PC-9 (cell line): ENCODE measurements at regions not wholly inside any gene's neighbourhood (a gene's known extent, or its start where the extent isn't known, plus 50 kb on each side); places are given as distances from the start of the nearest gene placed in this dataset.

Experiments used
- EZH2 ChIP-seq: fragments of 200-600 bp; sonication (generic); IDR thresholded peaks from 2 replicates; pipeline ENCODE4 v1.8.0; 2017; ENCODE audit warnings: antibody characterized with exemption, low read depth
- TF ChIP-seq, protein P1 (sequence below): fragments of 200-600 bp; sonication (generic); conservative IDR thresholded peaks from 2 replicates; pipeline ENCODE4 v1.6.1; 2017; ENCODE audit warnings: mixed run types, antibody characterized with exemption, mild to moderate bottlenecking, moderate library complexity

DNA sequence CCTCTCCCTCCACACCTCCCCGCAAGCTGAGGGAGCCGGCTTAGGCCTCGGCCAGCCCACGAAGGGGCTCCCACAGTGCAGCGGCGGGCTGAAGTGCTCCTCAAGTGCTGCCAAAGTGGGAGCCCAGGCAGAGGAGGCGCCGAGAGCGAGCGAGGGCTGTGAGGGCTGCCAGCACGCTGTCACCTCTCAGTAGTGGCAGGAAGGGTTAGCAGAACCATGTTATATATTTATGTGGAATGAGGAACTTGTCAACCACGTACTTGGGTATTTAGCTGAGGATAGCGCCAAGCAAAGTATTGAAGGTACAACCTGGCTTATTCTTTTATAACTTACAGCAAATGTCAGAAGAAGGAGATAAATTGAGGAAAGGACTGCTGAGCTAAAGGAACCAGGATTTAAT, 144.1 kb upstream of the MGAT5 start:
- TF ChIP-seq, protein P1, sequence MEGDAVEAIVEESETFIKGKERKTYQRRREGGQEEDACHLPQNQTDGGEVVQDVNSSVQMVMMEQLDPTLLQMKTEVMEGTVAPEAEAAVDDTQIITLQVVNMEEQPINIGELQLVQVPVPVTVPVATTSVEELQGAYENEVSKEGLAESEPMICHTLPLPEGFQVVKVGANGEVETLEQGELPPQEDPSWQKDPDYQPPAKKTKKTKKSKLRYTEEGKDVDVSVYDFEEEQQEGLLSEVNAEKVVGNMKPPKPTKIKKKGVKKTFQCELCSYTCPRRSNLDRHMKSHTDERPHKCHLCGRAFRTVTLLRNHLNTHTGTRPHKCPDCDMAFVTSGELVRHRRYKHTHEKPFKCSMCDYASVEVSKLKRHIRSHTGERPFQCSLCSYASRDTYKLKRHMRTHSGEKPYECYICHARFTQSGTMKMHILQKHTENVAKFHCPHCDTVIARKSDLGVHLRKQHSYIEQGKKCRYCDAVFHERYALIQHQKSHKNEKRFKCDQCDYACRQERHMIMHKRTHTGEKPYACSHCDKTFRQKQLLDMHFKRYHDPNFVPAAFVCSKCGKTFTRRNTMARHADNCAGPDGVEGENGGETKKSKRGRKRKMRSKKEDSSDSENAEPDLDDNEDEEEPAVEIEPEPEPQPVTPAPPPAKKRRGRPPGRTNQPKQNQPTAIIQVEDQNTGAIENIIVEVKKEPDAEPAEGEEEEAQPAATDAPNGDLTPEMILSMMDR, result no peak
- no peak for TF ChIP-seq EZH2
